ENCODE measurements at regions not wholly inside any gene's neighbourhood (a gene's known extent, or its start where the extent isn't known, plus 50 kb on each side); places are given as distances from the start of the nearest gene placed in this dataset.
A peak's percentile ranks its signal among the peaks of the same experiment; 100 is the strongest.

DNA sequence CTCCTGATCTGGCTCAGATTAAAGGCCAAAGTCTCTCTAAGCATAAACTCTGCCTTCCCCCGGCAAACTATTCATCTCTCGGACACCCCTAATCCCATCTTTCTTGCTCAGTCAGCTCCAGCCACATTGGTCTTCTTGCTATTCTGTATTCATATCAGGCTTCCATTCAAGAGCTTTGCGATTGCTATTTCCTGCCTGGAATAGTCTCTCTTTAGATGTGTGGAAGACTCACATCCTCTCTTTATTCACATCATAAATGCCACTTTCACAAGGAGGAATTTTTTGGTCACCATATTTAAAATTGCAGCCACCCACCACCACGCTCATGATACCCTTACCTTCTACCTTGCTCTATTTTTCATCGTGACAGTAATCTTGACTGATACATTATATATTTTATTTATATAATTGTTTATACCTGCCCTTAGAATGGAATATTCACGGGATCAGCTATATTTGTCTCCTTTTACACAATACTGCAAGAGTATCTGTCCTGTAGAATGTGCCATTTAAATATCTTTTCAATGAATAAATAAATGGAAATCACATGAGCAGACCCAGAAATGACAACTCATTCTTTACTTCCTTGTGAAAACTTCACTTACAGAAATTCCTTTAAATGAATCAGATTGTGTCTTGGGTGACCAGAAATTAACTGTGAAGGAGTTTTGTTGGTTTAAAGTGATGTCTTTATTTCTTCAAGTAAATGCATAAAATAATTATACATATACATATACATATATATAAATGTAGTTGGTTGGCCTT lies 780.6 kb upstream of the FLRT2 start:
- DNase-seq (ENCODE audit: low read depth, low spot score) = peak; percentile 4

DNA sequence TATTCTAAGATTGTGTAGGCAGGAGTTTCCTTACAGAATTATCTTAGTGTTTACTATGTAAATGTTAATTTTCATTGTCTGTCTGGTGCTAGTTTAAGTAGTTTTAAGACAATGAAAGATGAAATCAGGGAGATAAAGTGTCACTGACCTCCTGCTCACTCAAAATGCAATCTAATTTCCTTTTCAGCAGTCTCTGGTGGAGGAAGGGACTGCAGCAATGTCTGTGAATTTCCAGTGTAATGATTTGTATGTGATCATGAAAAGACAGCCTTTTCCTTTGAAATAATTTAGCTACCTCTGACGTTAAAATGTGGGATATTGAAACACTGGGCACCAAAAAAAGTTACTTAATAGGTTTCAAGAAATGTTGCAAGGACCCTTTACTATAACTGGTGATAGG lies 779.7 kb upstream of the FLRT2 start:
- no peak for DNase-seq (ENCODE audit: low read depth, low spot score)

DNA sequence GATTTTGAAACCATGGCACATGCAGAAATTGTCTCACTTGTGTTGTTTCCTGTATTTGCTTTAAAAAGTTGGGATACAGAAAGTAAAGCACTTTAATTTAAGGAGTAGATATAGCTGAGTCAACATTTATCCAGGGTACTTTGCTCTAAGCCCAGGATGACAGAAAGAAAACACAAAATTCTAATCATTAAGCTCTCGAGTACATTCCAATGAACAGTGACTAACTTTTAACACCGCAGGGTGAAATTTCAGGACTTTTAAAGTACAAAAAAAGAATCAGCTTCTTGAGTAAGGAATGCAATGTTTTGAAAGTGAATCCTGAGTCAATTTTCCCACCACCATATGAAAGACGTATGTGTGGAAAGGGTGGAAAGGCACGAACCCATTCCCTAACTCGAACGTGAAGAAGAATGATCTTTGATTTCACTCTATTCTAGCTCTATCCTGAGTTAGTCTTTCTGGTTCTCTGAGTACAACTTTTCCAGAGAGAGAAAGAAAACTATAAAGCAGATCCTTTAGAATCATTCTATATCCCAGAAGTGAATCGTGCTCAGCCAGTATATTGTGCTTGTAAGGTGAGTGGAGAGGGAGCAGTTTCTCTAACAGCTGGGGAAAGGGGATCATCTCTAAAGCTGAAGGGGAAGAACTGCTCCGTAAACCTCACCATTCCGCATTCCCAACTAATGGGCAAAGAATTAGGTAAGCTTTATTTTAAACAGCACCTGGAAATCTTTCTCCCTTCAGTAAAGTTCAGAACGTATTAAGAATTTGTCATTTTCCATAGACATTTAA lies 779.0 kb upstream of the FLRT2 start:
- DNase-seq (ENCODE audit: low read depth, low spot score) = peak; percentile 80

DNA sequence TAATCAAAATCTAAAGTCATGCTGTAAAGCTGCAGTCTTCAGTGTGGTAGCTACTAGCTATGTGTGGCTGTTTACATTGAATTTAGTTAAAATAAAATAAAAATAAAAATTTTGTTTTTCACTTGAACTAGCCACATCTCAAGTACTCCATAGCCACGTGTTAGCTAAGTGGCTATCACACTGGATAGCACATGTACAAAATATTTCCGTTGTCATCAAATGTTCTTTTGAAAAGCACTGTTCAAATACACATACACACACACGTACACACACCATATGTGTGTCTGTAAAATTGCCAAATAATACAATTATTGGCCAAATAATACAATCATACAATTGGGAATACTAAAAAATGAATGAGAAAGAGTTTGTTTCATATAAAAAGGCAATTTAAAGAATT lies 778.2 kb upstream of the FLRT2 start:
- no peak for DNase-seq (ENCODE audit: low read depth, low spot score)

DNA sequence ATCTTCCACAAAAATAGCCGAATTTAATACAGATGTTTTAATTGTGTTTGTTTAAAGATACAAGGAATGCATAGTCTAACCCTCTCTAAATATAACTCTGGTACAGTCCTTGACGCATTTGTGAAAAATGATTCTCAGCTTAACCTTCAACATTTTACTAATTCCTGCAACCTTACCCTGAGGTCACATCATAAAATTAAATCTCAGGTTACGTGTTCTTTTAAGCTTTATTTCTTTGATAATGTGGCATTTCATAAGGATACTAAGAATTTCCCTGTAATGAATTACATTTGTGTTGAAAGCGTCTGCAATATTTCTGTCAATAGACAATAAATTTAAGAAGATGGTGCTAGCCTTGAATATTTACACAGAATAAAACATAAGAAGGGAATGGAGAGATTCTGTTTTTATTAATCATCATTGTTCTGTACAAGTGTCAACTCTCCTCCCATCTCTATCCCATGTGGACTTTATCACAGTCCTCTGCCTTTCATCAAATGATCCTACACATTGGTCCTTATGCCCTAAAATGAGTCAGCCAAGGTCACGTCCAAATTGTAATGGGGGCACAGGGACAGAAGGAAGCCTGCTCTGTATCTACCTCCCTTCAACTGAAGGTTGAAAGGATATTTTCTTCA lies 769.3 kb upstream of the FLRT2 start:
- no peak for DNase-seq (ENCODE audit: low read depth, low spot score)

DNA sequence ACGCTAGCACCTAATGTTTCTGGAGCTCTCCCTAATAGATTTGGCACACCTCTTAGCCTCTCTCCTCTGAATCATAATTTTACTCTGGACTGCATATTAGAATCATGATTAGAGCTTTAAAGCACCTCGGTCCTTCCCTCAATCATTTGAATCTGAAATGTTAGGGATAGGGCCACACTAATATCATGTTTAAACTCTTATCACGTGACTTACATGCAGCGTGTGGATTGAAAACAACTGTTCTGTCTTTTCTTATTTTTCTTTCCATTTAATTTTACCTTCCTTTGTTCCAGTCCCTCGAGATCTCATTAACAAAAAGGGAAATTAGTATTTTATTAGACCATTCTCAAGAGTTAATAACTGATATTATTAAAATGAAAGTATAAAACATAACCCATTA lies 762.5 kb upstream of the FLRT2 start:
- DNase-seq (ENCODE audit: low read depth, low spot score) = no peak

DNA sequence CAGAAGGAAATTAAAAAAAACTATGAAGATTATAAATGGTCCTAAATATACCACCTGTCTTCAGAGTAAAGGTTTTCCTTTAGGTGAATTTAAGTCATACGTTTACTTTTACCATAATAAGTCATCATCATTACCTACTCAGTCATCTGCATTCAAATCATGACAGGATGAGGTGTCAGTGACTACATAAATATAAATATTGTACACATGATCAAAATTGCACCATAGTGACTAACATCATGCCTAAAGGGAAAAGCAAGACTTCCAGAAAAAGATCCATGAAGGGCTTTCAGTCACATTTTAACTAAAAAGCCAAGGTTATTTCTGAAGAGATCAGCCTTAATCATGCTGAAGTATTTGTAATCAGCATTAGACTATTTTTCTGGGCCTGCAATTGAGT lies 759.9 kb upstream of the FLRT2 start:
- no peak for DNase-seq (ENCODE audit: low read depth, low spot score)

DNA sequence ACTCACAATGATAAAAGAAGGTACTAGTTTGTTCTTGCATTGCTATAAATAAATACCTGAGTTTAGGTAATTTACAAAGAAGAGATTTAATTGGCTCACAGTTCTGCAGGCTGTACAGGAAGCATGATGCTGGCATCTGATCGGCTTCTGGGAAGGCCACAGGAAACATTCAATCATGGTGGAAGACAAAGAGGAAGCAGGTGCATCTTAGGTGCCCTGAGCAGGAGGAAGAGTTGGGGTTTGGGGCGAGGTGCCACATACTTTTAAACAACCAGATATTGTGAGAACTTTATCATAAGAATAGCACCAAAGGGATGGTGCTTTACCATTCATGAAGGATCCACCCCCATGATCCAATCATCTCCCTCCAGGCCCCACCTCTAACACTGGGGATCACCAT lies 752.6 kb upstream of the FLRT2 start:
- DNase-seq (ENCODE audit: low read depth, low spot score) = no peak

DNA sequence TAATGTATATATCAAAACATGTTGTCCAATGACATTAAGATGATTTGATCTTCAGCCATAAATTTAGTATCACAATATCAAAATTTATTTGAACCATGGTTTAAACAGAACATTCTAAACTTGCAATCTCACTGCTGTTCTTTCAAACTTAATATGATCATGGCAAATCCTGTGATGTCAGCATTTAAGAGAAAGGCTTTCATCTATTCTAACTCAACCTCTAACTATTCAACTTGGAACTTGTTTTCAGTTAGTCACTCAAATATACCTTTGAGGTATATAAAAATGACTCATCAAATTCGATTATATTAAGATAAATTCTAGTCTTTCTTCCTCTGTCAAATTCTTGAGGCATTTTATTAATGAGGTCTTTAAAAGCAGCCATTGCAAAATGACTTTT lies 747.0 kb upstream of the FLRT2 start:
- no peak for DNase-seq (ENCODE audit: low read depth, low spot score)

DNA sequence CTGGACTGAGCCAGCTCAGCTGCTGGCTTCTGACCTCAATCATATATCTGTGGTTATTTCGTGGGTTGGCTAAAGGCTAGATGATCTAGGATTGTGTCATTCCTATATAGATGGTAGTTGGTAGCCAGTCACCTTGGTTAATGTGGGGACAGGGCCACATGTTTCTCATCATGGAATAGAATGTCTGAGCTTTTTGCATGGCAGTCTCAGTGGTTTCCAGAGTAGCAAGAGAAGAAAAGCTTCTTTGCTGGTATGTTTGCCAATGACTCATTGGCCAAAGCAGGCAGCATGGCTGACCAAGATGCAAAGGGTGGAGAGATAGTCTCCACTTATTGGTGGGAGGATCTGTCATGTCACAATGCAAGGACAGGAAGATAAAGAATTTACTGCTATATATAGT lies 746.4 kb upstream of the FLRT2 start:
- no peak for DNase-seq (ENCODE audit: low read depth, low spot score)

DNA sequence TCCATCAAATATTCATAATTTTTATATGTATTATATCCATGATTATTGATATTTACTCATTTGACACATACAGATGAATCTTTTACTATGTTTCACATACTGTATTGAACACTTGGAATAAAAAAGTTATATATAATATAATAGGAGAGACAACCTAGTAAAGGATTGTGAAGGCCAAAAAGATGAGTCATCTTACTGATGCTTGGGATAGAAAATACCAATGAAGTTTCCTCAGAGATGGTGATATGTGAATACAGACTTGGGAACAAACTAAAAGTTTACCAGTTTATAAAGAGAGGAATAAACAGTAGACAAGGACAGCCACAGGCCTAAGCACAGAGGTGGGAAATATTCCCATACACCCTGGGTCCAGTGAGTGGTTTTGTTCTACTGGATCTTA lies 743.9 kb upstream of the FLRT2 start:
- DNase-seq (ENCODE audit: low read depth, low spot score) = peak; percentile 22

DNA sequence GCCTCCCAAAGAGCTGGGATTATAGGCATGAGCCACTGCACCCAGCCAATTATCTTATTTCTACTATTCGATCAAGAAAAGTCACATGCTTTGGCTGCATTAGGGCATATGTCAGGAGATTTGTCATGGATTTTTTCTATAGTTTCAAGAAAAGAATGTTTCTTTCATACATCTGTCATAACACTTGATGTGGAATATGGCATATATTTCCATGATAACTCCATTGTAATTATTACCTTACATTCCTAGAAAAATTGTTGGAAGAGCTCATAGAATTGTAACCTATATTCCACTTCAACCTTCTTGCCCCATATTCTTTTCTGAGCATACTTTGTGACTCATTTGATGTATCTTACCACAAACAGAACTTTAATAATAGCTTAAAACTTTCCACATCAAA lies 740.9 kb upstream of the FLRT2 start:
- no peak for DNase-seq (ENCODE audit: low read depth, low spot score)

DNA sequence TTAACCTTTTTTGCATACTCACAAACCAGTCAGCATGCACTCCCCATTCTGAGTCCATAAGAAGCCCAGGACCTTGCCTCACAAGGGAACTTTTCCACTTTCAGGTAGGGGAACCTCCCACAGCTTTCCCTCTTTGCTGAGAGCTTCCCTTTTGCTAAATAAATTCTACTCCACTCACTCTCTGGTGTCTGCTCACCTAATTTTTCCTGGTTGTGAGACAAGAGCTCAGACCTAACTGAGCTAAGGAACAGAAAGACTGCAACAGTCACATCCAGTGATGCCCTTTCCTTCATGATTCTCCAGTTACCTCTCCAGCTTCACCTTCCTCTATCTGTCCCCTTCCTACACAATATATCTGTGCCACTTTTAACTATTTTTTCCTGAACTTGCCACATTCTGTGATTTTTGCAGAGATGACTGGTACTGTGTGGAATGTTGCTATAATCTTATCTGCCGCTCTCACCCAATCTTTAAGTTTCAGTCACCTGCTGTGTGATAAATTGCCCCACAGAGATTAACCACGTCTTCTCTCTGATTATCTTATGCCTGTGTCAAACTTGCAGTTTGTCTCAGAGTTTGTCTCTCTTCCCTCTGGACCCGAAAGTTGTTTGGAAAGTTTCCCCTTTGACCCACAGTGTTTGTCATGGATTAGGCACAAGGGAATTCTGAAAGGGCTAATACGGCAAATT lies 737.1 kb upstream of the FLRT2 start:
- DNase-seq (ENCODE audit: low read depth, low spot score) = no peak

DNA sequence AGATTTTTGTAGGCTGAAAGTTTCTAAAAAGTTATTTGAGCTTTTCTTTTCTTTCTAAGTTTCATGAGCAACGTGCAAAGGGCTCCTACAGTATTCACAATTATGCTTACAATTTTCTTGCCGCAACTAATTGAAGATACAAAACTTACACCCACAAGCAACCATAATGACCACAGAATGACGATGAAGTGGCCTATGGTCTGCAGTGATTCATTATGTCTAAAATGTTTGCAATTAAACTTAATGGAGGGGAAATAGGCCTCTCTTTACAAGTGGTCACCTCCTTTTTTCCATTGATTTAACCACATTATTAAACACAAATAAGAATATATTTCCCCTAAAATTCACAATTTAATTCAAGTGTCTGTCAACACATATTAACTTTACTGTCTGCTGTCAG lies 732.6 kb upstream of the FLRT2 start:
- DNase-seq (ENCODE audit: low read depth, low spot score) = peak; percentile 42

DNA sequence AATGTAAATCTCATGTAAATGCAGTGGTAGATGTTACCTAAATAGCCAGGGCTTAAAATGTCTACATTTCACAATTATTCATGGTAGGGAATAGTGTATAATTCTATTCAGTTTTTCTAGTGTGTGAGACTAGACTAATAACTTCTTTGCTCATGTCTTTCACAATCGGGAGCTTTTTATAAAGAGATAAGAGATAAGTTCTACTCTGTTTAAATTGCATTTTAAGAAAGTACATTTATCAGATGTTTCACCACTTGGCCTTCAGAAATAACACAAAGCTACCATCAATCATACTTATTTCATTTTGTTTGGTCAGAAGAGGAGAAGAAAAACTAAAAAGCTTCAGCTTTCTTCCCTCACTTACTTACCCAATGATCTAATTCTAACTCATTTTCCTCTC lies 725.5 kb upstream of the FLRT2 start:
- no peak for DNase-seq (ENCODE audit: low read depth, low spot score)

DNA sequence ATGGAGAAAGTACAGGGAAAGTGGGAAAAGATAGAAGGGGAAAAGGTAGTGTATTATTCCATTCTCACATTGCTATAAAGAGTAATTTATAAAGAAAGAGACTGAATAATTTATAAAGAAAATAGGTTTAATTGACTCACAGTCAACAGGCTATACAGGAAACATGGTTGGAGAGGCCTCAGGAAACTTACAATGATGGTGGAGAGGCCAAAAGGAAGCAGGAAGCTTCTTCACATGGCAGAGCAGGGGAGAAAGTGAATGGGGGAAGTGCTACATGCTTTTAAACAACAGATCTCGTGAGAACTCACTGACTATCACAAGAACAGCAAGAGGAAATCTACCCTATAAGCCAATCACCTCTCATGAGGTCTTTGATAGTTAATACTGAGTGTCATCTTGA lies 725.0 kb upstream of the FLRT2 start:
- no peak for DNase-seq (ENCODE audit: low read depth, low spot score)

DNA sequence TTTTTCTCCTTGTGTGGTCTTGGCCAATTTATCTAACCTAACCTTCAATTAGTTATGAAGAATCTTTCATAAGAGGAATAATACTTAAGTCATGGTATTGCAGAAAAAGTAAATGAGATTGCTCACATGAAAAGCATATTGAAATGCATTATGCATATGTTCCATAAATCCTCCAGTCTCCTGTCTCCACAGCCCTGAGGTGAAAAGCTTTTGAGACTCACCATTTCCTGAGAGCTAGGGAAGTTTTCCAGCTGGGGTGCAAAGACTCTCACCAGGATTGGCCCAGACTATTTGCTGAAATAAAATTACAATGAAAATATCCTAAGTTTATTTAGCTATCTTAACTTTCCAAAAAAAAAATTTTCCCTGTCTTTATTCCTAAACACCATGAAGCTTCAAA lies 723.8 kb upstream of the FLRT2 start:
- no peak for DNase-seq (ENCODE audit: low read depth, low spot score)

DNA sequence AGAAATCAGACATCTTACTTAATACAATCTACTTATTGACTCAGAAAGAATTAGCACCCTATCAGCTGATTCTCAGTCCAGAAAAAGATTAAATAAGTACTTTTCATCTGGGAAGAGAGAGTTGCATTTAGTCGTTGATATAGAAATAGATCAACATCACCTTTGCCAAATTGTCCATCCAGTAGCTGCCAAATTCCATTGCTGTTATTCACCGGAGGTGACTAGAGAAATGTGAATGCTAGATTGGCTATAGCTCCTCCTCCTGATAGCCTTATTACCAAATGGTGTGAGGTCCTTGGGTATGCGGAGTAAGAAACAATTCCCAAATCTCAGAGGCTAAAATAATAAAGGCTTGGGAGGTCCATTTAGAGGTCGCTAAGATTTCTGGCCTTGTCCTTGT lies 723.3 kb upstream of the FLRT2 start:
- peak; percentile 69 for DNase-seq (ENCODE audit: low read depth, low spot score)

DNA sequence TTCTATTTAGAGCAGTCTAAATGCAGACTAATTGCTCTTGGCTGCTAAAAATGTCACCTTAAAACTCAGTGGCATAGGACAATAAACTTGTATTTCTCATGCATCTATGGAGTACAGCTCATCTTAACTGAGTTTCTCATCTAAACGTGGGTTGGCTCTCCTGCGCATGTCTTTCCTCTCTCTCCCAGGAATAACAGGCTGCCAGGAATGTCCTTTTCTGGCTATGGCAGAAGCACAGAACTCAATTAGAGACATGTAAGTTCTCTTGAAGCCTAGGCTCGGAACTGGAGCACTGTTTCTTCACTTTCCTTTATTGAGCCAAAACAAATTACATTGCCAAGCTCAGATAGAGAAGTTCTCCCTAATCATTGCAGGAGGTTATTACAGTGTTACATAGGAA lies 722.3 kb upstream of the FLRT2 start:
- peak; percentile 13 for DNase-seq (ENCODE audit: low read depth, low spot score)

DNA sequence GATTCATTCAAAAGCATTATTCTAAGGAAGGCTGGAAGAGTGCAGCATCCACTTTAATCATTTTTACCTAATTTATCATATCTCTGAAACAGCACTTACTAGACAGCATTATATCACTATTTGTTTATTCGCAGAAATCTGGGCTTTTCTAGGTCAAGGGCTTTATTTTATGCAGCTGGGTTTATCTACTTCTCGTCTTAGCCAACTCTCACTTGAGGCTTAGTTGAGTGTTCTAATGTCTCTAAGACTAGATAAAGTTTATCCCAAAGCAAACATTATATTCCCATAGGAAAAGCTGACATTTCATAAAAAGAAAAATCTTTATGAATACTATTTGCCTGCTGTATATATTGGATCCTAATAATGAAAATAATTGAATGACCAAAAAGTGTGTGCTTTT lies 720.8 kb upstream of the FLRT2 start:
- no peak for DNase-seq (ENCODE audit: low read depth, low spot score)

DNA sequence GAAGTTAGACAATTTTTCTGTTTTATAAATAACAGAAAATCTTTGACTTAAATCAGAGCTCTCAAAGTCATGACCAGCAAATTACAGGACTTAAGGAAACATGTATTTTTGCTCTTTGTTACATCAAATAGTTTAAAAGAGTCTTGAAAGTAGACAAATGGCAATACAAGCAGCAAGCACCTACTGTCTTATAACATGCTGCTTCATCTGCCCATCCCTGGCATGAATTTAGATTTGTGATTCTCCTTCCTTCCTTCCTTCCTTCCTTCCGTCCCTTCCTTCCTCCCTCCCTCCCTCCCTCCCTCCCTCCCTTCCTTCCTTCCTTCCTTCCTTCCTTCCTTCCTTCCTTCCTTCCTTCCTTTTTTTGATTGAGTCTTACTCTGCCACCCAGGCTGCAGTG lies 715.6 kb upstream of the FLRT2 start:
- DNase-seq (ENCODE audit: low read depth, low spot score) = no peak

DNA sequence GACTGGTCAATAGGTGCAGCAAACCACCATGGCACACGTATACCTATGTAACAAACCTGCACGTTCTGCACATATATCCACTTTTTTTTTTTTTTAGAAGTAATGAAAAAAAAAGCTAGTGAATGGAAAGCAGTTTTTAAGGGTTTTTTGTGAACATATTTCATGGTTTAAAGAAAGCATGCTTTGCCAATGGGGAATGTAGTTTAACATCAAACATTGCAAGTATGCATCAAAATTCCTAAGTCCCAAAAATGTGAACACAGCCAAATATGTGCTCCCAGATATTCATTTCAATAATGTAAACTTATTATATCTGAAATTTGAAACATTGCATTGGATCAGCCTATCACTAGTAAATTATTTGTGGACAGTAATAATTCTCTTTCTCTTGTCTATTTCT lies 710.4 kb upstream of the FLRT2 start:
- no peak for DNase-seq (ENCODE audit: low read depth, low spot score)

Data from astrocyte of the hippocampus (primary cell).